ENCODE measurements at regions not wholly inside any gene's neighbourhood (a gene's known extent, or its start where the extent isn't known, plus 50 kb on each side); places are given as distances from the start of the nearest gene placed in this dataset.
"Not testable (repeated sequence)": the region's sequence is repeated elsewhere in the genome, so short reads cannot be mapped to it uniquely, and the experiment has no call there.

DNA sequence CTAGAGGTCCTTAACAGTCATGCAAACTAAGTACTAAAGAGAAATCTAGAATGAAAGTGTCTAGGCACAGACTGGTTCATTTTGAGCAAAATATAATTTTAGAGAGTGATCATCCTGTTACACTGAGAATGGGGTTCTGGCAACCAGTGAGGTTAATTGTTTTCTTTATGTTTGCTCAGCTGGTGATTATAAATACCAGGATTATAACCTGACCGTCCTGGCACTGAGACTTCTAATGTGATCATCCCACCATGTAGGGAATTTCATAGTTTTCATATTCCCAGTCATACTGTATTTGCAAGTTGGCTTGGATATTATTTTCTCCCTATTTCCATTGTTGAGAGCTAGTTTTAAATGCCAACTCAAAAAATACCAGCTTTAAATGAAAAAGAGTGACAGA is 852.5 kb upstream of the LRATD1 start:
- Mint-ChIP-seq H3K4me3 (no peak overlapping the region), H3K27me3 (no peaks in the 10 kb centered on the region), H3K36me3 (no peaks in the 10 kb centered on the region), H3K4me1 (ENCODE audit: low read depth) (no peaks in the 10 kb centered on the region), H3K9me3 (ENCODE audit: low read depth) (peaks cover 3% of the 10 kb centered on the region), H3K27ac (no peak overlapping the region)

DNA sequence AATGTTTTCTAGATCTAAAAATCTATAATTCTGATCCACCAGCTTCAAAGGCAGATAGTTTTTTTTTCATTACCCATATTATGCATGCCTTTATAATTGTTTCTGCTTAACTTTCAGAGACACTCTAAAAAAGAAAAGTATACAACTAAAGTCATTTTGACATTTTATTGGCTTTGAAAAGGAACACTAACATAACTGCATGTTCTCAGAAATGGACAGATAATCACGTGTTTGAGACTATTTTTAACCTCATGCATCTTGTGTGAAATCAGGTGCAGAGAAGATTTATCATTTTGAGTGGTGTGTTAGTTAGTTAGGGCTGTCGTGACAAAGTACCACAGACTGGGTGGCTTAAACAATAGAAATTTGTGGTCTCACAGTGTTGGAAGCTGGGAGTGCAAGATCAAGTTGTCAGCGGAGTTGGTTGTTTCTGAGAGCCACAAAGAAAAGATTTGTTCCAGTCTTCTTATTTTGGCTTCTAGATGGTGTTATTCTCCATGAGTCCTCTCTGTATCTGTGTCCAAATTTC is 841.4 kb upstream of the LRATD1 start:
- no peaks in the 10 kb centered on the region for H3K36me3 Mint-ChIP-seq
- H3K27ac Mint-ChIP-seq = no peak overlapping the region
- no peaks in the 10 kb centered on the region for H3K27me3 Mint-ChIP-seq
- H3K4me1 Mint-ChIP-seq (ENCODE audit: low read depth) = no peaks in the 10 kb centered on the region
- peaks cover 9% of the 10 kb centered on the region for H3K9me3 Mint-ChIP-seq (ENCODE audit: low read depth)
- no peak overlapping the region for H3K4me3 Mint-ChIP-seq

DNA sequence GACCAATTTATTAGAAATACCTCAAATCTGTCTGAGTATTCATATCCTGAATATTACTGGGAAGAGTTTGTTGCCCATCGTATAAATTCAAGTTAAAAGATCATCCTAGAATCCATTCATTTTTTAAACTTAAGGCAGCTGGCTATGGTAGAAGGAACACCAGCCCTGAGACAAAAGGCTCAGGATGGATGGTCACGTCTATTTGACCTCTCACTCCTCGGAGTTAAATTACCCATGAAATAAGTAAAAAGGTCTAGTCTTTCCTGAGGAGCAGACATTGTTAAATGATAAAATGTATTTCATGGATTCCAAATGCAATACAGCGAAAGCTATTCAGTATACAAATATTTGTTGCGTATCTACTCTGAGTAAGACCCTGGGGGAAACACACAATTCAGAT is 826.0 kb upstream of the LRATD1 start:
- Mint-ChIP-seq H3K9me3 (ENCODE audit: low read depth) (peaks cover 3% of the 10 kb centered on the region), H3K4me3 (no peak overlapping the region), H3K36me3 (no peaks in the 10 kb centered on the region), H3K27me3 (no peaks in the 10 kb centered on the region), H3K4me1 (ENCODE audit: low read depth) (no peaks in the 10 kb centered on the region), H3K27ac (no peak overlapping the region)

DNA sequence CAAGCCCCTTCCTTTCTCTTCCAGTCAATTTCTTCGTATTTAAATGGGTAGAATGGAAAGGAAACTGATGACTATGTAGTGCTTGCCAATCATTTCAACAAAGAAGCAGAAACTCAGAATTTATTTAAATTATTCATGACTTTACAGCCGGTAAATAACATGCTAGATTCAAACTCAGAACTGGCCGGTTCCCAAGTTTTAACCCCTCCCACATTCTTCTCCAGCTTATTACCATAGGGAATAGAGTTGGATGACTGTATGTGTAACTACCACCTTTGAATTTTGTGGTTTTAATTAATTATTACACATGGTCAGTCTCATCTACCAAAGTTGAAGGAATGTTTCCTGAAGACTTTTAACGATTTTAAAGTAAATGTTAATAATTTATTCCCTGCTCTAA is 819.3 kb upstream of the LRATD1 start:
- H3K27ac Mint-ChIP-seq = no peak overlapping the region
- no peak overlapping the region for H3K4me3 Mint-ChIP-seq
- H3K9me3 Mint-ChIP-seq (ENCODE audit: low read depth) = peaks cover 4% of the 10 kb centered on the region
- no peaks in the 10 kb centered on the region for H3K27me3 Mint-ChIP-seq
- H3K36me3 Mint-ChIP-seq = no peaks in the 10 kb centered on the region
- H3K4me1 Mint-ChIP-seq (ENCODE audit: low read depth) = no peaks in the 10 kb centered on the region

DNA sequence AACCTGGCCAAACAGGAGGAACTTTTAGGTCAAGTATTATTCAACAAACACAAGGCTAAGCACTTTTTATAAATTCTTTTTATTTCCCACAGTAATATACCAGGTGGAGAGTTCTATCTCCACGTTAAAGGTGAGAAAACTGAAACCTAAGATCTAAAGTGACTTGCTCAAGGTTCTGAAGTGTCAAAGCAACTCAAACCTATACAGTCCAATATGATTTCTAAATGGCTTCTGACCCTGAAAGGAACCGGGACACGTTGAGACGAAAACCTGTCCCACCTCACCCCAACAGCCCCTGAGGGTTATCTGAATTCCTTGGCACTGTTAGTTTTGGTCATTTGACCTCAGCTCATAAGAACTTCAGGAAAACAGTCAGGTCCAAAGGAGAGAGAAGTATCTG is 814.5 kb upstream of the LRATD1 start:
- H3K27ac Mint-ChIP-seq = no peak overlapping the region
- no peaks in the 10 kb centered on the region for H3K36me3 Mint-ChIP-seq
- H3K27me3 Mint-ChIP-seq = no peaks in the 10 kb centered on the region
- H3K4me3 Mint-ChIP-seq = no peak overlapping the region
- peaks cover 7% of the 10 kb centered on the region for H3K9me3 Mint-ChIP-seq (ENCODE audit: low read depth)
- H3K4me1 Mint-ChIP-seq (ENCODE audit: low read depth) = no peaks in the 10 kb centered on the region

DNA sequence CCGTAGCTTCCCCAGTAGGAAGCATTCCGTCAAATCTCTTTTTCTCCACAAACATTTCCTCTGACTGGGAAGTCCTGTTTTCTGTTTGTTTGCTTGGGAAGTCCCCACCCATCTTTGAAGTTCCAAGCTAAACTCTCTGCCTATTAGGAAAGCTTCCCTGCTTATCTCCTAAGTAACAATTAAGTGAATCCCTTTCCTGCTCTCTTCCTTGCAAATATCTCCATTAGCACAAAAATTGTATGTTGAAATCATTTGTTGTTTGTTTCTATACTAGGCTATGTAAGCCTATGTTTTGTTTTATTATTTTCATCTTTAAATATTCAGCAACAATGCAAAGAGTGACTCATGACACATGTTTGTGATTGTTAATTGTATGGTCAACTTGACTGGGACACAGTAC is 812.6 kb upstream of the LRATD1 start:
- Mint-ChIP-seq H3K27me3 (no peaks in the 10 kb centered on the region), H3K4me1 (ENCODE audit: low read depth) (no peaks in the 10 kb centered on the region), H3K27ac (no peak overlapping the region), H3K36me3 (no peaks in the 10 kb centered on the region), H3K9me3 (ENCODE audit: low read depth) (peaks cover 6% of the 10 kb centered on the region), H3K4me3 (no peak overlapping the region)

DNA sequence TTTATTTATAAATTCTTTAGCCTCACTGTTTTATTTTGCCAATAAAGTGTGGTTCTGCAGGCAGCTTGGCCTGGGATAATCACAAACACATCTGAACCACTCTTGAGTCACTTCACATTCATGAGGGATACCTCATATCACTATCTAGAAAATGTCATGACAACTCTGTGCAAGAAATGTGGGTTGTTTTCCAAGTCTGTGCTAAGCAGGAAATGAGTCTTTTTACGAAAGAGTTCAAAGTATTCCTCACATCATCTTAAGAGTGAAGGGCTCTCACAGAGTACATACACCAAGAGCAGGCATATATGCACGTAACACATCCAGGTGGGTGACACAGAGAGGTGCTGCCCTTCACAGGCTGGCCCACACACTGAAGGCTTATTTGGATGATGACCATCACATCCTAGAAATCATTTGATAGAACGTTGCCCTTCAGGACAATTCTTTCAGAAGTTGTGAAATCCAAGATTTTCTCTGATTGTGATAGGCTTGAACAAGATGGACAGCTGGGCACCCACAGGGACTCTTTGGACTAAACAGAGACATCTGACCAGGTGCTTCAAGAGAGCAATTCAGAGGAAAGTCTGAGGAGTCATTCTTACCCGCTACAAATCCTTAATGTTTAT is 811.1 kb upstream of the LRATD1 start:
- no peak overlapping the region for H3K27ac Mint-ChIP-seq
- peaks cover 3% of the 10 kb centered on the region for H3K9me3 Mint-ChIP-seq (ENCODE audit: low read depth)
- H3K36me3 Mint-ChIP-seq = no peaks in the 10 kb centered on the region
- no peaks in the 10 kb centered on the region for H3K4me1 Mint-ChIP-seq (ENCODE audit: low read depth)
- H3K27me3 Mint-ChIP-seq = no peaks in the 10 kb centered on the region
- no peak overlapping the region for H3K4me3 Mint-ChIP-seq

DNA sequence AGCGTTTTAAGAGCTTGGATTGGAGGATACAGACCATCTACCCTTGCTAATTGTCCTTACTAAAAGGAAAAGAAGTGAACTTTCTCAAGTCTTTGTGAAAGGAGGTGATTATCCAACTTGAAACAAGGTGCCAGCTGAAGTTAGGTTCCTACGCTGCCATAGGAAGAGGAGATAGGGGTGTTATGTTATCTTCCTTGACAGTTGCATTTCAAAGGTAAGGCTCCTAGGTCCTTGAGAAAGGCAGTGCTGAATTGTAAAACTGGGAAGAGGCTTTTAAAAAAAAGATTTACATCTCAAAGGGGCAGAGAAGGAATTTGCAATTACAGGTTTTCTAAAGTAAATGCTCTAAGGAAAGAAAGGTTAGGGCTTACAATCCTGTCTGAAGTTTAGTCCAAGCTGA is 810.2 kb upstream of the LRATD1 start:
- Mint-ChIP-seq H3K36me3 (no peaks in the 10 kb centered on the region), H3K27ac (no peak overlapping the region), H3K27me3 (no peaks in the 10 kb centered on the region), H3K4me1 (ENCODE audit: low read depth) (no peaks in the 10 kb centered on the region), H3K9me3 (ENCODE audit: low read depth) (peaks cover 3% of the 10 kb centered on the region), H3K4me3 (no peak overlapping the region)

DNA sequence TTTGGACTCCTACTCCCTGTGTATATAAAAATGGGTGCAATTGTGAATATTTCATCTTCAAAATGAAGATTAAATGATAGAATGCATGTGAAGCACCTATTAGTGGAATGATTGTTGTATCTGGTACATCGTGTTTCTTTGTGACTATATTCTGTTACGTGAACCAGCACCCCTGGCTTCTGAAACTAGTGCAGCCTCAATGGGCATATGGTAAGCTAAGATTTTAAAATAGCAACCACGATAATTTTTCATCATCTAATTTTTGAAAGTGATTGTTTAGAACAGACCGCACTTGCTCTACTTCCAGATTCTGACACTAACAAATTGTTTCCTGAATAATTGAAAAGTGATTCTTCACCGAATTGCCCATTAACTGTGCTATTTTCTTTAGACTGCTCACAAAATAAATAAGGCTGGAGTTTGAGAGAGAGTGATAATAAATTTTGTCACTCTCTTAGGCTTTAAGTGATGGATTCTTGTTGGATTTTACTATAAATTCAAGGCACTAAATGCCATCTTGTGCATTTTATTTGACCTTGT is 806.1 kb upstream of the LRATD1 start:
- Mint-ChIP-seq H3K27ac (no peak overlapping the region), H3K27me3 (no peaks in the 10 kb centered on the region), H3K4me1 (ENCODE audit: low read depth) (no peaks in the 10 kb centered on the region), H3K4me3 (no peak overlapping the region), H3K36me3 (no peaks in the 10 kb centered on the region), H3K9me3 (ENCODE audit: low read depth) (peaks cover 5% of the 10 kb centered on the region)

DNA sequence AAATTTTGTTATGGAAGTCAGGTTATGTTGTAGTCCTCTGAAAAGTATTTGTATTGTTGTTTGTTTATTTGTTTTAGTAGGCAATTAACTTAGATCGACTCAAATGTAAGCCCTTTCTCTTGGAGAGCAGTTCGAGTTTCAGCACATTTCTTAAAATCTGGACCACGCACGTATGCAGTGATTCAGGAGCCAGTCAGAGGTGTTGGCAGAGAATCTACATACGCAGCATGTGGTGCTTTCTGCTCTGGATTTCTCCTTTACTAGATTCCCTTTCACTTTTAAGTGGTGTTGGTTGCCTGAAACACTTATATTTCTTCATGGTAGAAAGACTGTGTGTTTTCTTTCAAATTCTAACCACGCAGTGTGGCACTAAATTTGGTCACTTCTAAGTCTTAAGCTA is 773.9 kb upstream of the LRATD1 start:
- Mint-ChIP-seq H3K9me3 (ENCODE audit: low read depth) (peaks cover 10% of the 10 kb centered on the region), H3K36me3 (no peaks in the 10 kb centered on the region), H3K27ac (no peak overlapping the region), H3K4me1 (ENCODE audit: low read depth) (no peaks in the 10 kb centered on the region), H3K27me3 (no peaks in the 10 kb centered on the region), H3K4me3 (no peak overlapping the region)

DNA sequence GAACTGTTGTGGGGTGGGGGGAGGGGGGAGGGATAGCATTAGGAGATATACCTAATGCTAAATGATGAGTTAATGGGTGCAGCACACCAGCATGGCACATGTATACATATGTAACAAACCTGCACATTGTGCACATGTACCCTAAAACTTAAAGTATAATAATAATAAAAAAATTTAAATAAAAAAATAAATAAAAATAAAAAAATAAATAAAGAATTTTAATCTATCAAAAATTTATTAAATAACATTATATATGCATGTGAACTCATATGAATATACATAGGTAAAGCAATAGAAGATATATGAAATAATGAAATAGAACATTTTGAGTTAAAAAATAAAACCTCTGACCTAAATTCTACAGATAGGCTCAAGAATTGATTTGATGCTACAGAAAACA is 764.2 kb upstream of the LRATD1 start:
- H3K9me3 Mint-ChIP-seq (ENCODE audit: low read depth); H3K36me3 Mint-ChIP-seq; H3K27me3 Mint-ChIP-seq; H3K4me3 Mint-ChIP-seq; H3K4me1 Mint-ChIP-seq (ENCODE audit: low read depth); H3K27ac Mint-ChIP-seq: not testable (repeated sequence)

DNA sequence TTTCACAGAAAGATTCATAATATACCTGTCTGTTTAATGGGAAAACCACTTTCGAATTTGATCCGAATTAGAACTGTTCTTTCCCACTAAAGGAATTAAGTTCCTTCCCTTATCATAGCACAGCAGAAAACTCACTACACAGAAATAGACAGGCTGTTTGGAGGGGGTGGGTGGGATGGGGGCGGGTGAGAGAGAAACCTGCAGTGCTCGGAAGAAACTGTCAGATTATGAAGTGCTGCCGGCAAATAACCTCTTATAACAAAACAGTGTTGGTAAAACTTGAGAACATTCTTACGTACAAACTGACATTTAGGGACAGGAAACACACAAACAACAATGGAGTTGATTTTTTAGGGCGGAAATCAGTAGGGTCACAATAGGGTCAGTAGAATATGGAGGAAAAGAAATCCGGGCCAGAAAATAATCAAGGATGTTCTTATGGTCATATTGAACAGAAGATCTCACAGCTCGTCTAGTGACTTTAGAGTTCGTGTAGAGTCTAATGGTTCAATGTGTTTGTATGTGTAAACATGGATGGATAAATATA is 756.0 kb upstream of the LRATD1 start:
- Mint-ChIP-seq H3K36me3 (no peaks in the 10 kb centered on the region), H3K27ac (no peak overlapping the region), H3K4me1 (ENCODE audit: low read depth) (no peaks in the 10 kb centered on the region)

DNA sequence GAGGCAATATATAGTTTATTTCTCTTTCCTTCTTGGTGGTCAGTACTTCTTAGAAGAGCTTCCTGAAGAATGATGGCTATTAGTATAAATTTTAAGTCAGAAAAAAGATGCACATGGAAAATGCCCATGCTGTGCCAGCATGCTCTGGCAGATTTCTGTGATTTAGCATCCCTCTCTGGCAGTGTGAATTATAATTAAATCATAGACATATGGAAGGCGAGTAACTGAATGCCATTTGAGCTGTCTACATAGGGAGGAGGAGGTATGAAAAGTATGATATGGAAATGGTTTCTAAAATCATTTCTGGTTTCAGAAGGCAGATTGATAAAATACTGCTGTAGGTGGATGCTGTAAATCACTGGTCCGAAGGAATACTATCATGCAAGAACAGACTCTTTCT is 754.9 kb upstream of the LRATD1 start:
- H3K4me3 Mint-ChIP-seq = no peak overlapping the region
- H3K27ac Mint-ChIP-seq = no peak overlapping the region
- peaks cover 15% of the 10 kb centered on the region for H3K9me3 Mint-ChIP-seq (ENCODE audit: low read depth)
- no peaks in the 10 kb centered on the region for H3K36me3 Mint-ChIP-seq
- H3K4me1 Mint-ChIP-seq (ENCODE audit: low read depth) = no peaks in the 10 kb centered on the region
- H3K27me3 Mint-ChIP-seq = no peaks in the 10 kb centered on the region

More for the DNA sequence above, 756.0 kb upstream of the LRATD1 start:
- peaks cover 11% of the 10 kb centered on the region for H3K9me3 Mint-ChIP-seq (ENCODE audit: low read depth)
- no peak overlapping the region for H3K4me3 Mint-ChIP-seq
- H3K27me3 Mint-ChIP-seq = no peaks in the 10 kb centered on the region

DNA sequence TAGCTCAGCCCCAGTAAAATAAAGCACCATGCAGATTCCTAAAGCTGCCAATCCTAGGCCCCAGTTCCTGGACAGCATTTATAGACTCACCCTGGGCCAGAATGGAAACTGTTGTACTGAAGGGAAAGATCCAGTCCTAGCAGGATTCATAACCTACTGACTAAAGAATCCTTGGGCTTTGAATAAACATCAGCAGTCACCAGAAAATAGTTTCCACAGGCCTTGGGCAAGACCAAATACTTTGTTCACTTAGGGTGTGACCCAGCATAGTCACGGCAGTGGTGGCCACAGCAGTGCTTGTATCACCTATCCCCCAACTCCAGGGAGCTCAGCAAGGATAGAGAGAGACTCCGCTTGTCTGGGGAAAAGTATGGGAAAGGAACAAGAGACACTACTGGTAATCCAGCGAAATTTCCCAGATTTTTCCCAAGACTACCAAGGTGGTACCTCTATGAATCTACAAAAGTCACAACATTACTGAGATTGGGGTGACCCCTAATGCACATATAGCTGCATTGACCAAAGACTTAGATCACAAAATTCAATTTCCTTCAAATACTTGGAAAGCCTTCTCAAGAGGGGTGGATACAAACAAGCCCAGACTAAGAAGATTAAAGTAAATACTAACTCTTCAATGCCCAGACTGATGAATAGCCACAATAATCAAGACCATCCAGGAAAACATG is 748.1 kb upstream of the LRATD1 start:
- H3K4me3 Mint-ChIP-seq = no peak overlapping the region
- H3K9me3 Mint-ChIP-seq (ENCODE audit: low read depth) = peaks cover 17% of the 10 kb centered on the region
- no peaks in the 10 kb centered on the region for H3K4me1 Mint-ChIP-seq (ENCODE audit: low read depth)
- H3K36me3 Mint-ChIP-seq = no peaks in the 10 kb centered on the region
- no peaks in the 10 kb centered on the region for H3K27me3 Mint-ChIP-seq
- no peak overlapping the region for H3K27ac Mint-ChIP-seq

DNA sequence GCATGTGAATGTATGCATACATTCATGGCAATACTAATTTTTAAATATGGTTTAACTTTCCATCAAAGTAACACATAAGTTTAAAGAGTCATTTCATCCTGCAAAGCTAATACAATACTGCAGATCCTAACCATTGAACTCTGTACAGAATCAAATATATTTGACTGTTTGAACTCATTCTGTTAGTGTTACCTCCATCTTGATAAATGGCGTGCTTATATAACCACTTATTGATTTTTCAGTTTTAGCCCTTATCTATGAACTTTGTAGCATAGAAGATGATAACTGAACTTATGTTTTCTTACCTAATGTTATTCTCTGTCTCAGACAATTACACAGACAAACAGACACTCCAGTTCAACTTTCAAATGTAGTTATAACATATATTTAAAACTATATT is 731.0 kb upstream of the LRATD1 start:
- Mint-ChIP-seq H3K9me3 (ENCODE audit: low read depth) (no peaks in the 10 kb centered on the region), H3K4me1 (ENCODE audit: low read depth) (no peaks in the 10 kb centered on the region), H3K4me3 (no peak overlapping the region), H3K27ac (no peak overlapping the region), H3K27me3 (no peaks in the 10 kb centered on the region), H3K36me3 (no peaks in the 10 kb centered on the region)

Data from activated naive CD8-positive, alpha-beta T cell (primary cell).